ENCODE measurements at regions not wholly inside any gene's neighbourhood (a gene's known extent, or its start where the extent isn't known, plus 50 kb on each side); places are given as distances from the start of the nearest gene placed in this dataset.
"Not testable (repeated sequence)": the region's sequence is repeated elsewhere in the genome, so short reads cannot be mapped to it uniquely, and the experiment has no call there.

GRCh38 chr4:28062562-28062961, 1201.9 kb downstream of the STIM2 start:
- no peak for TF ChIP-seq Cebpa-rat (IDR thresholded peaks at IDR 0.05)
- H3K4me3 ChIP-seq, result no peak overlapping the region
- H3K27ac ChIP-seq, result no peak overlapping the region
- H3K36me3 ChIP-seq, result no peaks in the 10 kb centered on the region
- H3K9ac ChIP-seq, result no peak overlapping the region
- no peaks in the 10 kb centered on the region for H4K20me1 ChIP-seq
- H3K4me1 ChIP-seq, result no peaks in the 10 kb centered on the region
- H3K4me2 ChIP-seq, result no peak overlapping the region
- no peaks in the 10 kb centered on the region for H3K27me3 ChIP-seq
- no peaks in the 10 kb centered on the region for H3K9me3 ChIP-seq (replicated peaks in 1 of 11)

- no peak for TF ChIP-seq Cebpa-rat (IDR thresholded peaks at IDR 0.05)
- H3K4me2 ChIP-seq, result no peak overlapping the region
Measured at GRCh38 chr4:28073860-28074555, 1213.4 kb downstream of the STIM2 start.

DNA sequence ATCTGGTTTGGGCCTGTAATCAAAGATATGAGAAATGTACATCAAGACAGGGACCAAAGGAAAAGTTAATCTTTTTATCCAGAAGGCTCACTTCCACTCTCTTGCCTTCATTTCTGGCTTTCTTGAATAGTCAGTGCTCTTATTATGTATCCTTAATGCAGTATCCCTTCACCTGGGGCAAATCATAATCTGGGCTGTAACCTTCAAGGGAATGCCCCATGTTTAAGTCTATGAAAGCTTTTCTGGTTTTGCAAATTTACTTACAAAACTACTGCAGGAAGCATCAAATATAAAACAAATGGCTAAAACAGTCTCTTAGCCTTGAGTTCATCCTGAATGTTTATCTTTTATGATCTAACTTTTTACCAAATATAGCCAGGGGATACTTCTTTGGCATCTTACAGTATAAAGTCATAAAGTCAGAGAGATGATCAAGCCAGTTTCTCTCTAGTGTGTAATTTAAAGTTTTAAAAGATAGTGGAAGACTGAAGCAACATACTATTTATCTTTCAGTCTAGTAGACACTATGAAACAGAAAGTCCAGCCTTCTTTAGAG, 1214.8 kb downstream of the STIM2 start:
- Histone ChIP-seq H3K27me3 (no peaks in the 10 kb centered on the region), H3K36me3 (no peaks in the 10 kb centered on the region), H3K4me2 (no peak overlapping the region), H3K4me3 (no peak overlapping the region), H4K20me1 (no peaks in the 10 kb centered on the region), H3K9me3 (replicated peaks in 1 of 11) (0 out of 22 replicates have a peak, but pooled peaks cover 0 to 1% (median 0%) of the 10 kb centered on the region in 11 experiments), H3K9ac (no peak overlapping the region), H3K27ac (no peak overlapping the region), H3K4me1 (no peaks in the 10 kb centered on the region)
- TF ChIP-seq Cebpa-rat (IDR thresholded peaks at IDR 0.05), result no peak

More at GRCh38 chr4:28073860-28074555, 1213.4 kb downstream of the STIM2 start:
- H3K4me3 ChIP-seq, result no peak overlapping the region
- H3K36me3 ChIP-seq, result no peaks in the 10 kb centered on the region
- H3K4me1 ChIP-seq, result no peaks in the 10 kb centered on the region
- H3K27me3 ChIP-seq, result no peaks in the 10 kb centered on the region
- no peak overlapping the region for H3K27ac ChIP-seq
- no peak overlapping the region for H3K9ac ChIP-seq
- H4K20me1 ChIP-seq, result no peaks in the 10 kb centered on the region
- H3K9me3 ChIP-seq (replicated peaks in 1 of 11), result no peaks in the 10 kb centered on the region

- H4K20me1 ChIP-seq, H3K4me2 ChIP-seq, H3K36me3 ChIP-seq, H3K4me1 ChIP-seq, H3K27ac ChIP-seq, H3K27me3 ChIP-seq, H3K9ac ChIP-seq, H3K4me3 ChIP-seq: not testable (repeated sequence)
- H3K9me3 ChIP-seq (replicated peaks in 1 of 11), result peaks cover 0 to 14% (median 0%) of the 10 kb centered on the region in 11 experiments; a peak in 1 of 22 replicates
Measured at GRCh38 chr4:28077203-28077602, 1216.6 kb downstream of the STIM2 start.

DNA sequence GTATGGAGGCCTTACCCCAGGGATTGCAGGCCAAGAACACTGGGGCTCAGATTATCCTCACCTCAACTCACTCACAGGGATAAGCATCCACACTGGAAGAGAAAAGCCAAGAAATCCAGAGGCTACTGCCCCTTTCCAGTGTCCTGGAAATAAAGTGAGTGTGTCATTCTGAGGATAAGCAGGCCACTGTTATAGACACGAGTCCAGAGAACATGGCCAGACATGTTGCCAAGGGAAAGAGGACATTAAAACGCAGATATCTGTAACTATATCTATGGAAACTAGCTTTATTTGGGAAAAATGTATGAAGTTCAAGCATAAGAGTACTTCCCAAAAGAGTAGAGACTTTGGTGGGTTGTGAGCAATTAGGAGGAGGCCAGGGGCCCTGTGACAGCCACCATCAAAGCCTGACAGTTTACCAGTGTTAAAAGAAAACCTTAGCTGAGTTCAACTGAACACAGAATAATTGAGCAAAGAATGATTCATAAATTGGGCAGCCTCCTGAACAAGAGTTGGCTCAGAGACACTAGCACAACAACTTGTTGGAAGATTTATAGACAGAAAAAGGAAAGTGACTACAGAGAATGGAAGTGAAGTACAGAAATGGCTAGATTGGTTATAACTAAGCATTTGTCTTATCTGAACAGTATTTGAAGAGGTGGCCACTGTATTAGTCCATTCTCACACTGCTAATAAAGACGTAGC, 1222.2 kb downstream of the STIM2 start:
- H3K27me3 ChIP-seq, result no peaks in the 10 kb centered on the region
- no peak overlapping the region for H3K4me2 ChIP-seq
- no peaks in the 10 kb centered on the region for H3K4me1 ChIP-seq
- no peak overlapping the region for H3K4me3 ChIP-seq
- H3K9me3 ChIP-seq (replicated peaks in 1 of 11), result peaks cover 18 to 42% (median 26%) of the 10 kb centered on the region in 11 experiments
- no peaks in the 10 kb centered on the region for H4K20me1 ChIP-seq
- H3K36me3 ChIP-seq, result no peaks in the 10 kb centered on the region
- no peak overlapping the region for H3K9ac ChIP-seq
- no peak for TF ChIP-seq Cebpa-rat (IDR thresholded peaks at IDR 0.05)
- H3K27ac ChIP-seq, result no peak overlapping the region

GRCh38 chr4:28092610-28093009, 1232.0 kb downstream of the STIM2 start:
- H3K4me2 ChIP-seq, result no peak overlapping the region
- no peaks in the 10 kb centered on the region for H3K9me3 ChIP-seq (replicated peaks in 1 of 11)
- H3K27ac ChIP-seq, result no peak overlapping the region
- H3K4me3 ChIP-seq, result no peak overlapping the region
- H3K4me1 ChIP-seq, result no peaks in the 10 kb centered on the region
- no peaks in the 10 kb centered on the region for H3K27me3 ChIP-seq
- no peak overlapping the region for H3K9ac ChIP-seq
- no peaks in the 10 kb centered on the region for H3K36me3 ChIP-seq
- H4K20me1 ChIP-seq, result no peaks in the 10 kb centered on the region
- TF ChIP-seq Cebpa-rat (IDR thresholded peaks at IDR 0.05), result no peak

DNA sequence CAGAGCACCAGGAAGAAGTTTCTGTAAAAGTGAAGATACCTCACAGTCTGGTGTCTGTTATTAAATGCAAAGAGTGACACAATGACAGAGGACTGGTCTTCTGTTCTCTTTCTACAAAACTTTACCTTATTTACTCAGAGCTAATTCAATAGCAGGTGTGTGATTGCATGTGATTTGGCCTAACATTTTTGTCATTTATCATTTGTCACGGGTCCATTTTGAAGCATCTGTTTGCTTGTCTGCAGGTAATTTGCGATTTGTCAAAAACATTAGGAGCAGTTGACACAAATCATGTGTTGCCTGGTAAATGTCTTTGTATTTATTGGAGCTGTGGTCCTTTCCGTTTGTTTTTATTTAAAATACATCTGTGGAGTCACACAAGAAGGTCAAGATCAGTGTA, 1232.4 kb downstream of the STIM2 start:
- no peak for TF ChIP-seq Cebpa-rat (IDR thresholded peaks at IDR 0.05)
- H3K36me3 ChIP-seq, result no peaks in the 10 kb centered on the region
- no peak overlapping the region for H3K9ac ChIP-seq
- no peak overlapping the region for H3K4me2 ChIP-seq
- no peak overlapping the region for H3K27ac ChIP-seq
- no peaks in the 10 kb centered on the region for H4K20me1 ChIP-seq
- H3K9me3 ChIP-seq (replicated peaks in 1 of 11), result no peaks in the 10 kb centered on the region
- no peaks in the 10 kb centered on the region for H3K27me3 ChIP-seq
- H3K4me3 ChIP-seq, result no peak overlapping the region
- no peaks in the 10 kb centered on the region for H3K4me1 ChIP-seq

GRCh38 chr4:28101583-28101982, 1240.9 kb downstream of the STIM2 start:
- H3K4me2 ChIP-seq, result no peak overlapping the region
- H3K9ac ChIP-seq, result no peak overlapping the region
- no peaks in the 10 kb centered on the region for H4K20me1 ChIP-seq
- H3K9me3 ChIP-seq (replicated peaks in 1 of 11), result no peaks in the 10 kb centered on the region
- no peak for TF ChIP-seq Cebpa-rat (IDR thresholded peaks at IDR 0.05)
- H3K27me3 ChIP-seq, result no peaks in the 10 kb centered on the region
- H3K4me3 ChIP-seq, result no peak overlapping the region
- no peaks in the 10 kb centered on the region for H3K36me3 ChIP-seq
- no peak overlapping the region for H3K27ac ChIP-seq
- no peaks in the 10 kb centered on the region for H3K4me1 ChIP-seq

GRCh38 chr4:28105271-28105859, 1244.7 kb downstream of the STIM2 start:
- Histone ChIP-seq H3K27me3 (no peaks in the 10 kb centered on the region), H3K9ac (no peak overlapping the region), H3K9me3 (replicated peaks in 1 of 11) (no peaks in the 10 kb centered on the region), H4K20me1 (no peaks in the 10 kb centered on the region), H3K36me3 (no peaks in the 10 kb centered on the region), H3K4me2 (no peak overlapping the region), H3K4me1 (no peaks in the 10 kb centered on the region), H3K27ac (no peak overlapping the region), H3K4me3 (no peak overlapping the region)
- TF ChIP-seq Cebpa-rat (IDR thresholded peaks at IDR 0.05), result no peak

Measured in BLaER1 treated with 17β-estradiol and CSF1 and Interleukin-3, amounts not matched to agents 10 nM and 100 nM (cell line).